ENCODE measurements at regions not wholly inside any gene's neighbourhood (a gene's known extent, or its start where the extent isn't known, plus 50 kb on each side); places are given as distances from the start of the nearest gene placed in this dataset.
A peak's percentile ranks its signal among the peaks of the same experiment; 100 is the strongest.

GRCh38 chr7:115883629-115884028 lies 146.9 kb downstream of the TFEC start:
- no peak for DNase-seq (ENCODE audit: low spot score)

- no peak for DNase-seq (ENCODE audit: low spot score)
Observed at GRCh38 chr7:115881476-115881875, 149.1 kb downstream of the TFEC start.

GRCh38 chr7:115879171-115879570 lies 151.4 kb downstream of the TFEC start:
- DNase-seq (ENCODE audit: low spot score) = no peak

DNA sequence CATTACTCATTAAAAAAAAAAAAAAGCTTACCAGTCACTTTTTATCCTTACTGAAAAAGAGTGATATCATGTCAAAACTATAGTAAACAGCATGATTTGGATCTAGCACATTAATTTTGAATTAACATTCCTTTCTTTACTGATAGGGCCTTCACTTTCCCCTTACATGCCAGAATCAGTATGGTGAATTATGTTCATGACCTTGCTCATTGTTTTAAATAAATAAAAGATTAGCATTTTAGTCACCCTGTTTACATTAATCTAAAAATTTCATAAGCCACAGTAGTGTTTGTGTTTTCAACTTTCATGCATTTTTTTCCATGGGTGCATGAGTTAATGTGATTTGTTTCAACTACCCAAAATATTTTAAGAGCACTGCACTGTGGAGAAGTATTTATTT lies 160.8 kb downstream of the TFEC start:
- DNase-seq (ENCODE audit: low spot score) = no peak

DNA sequence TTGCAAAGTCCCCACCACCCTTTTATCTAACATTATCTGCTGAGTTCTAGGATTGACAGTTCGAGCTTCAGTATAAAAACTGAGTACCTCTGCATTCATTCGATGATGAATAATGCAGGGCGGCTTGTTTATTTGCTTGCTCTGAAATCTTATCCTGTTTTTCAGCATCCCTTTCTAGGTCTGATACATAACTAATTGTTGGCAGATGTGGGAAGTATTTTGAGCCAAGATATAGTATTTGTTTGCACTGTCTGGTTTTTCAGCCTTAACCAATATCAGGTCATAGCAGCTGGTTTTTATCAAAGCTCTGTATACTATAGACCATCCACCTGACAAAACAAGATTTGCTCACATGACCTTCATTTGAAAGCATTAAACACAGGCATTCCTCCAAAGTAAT lies 161.4 kb downstream of the TFEC start:
- no peak for DNase-seq (ENCODE audit: low spot score)

GRCh38 chr7:115868369-115868768 lies 162.2 kb downstream of the TFEC start:
- no peak for DNase-seq (ENCODE audit: low spot score)

DNA sequence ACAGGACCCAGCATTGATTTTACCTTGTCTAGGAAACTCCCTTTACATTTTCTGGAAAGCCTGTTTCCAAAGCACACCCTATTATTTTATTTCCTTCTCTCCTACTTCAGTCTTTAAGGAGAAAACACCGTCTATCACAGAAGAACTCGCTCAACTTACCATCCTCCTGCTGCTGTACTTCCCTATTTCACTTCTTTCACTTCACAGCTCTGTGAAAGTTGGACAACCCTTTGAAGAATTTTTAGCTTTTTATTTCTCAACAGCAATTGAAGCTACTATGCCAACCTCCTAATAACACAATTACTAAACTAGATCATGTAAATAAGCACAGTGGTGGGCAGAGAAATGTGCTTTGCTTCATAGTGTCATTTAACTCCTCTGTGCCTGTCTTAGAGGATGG lies 166.5 kb downstream of the TFEC start:
- no peak for DNase-seq (ENCODE audit: low spot score)

GRCh38 chr7:115851291-115851690 lies 179.3 kb downstream of the TFEC start:
- peak; percentile 28 for DNase-seq (ENCODE audit: low spot score)

DNA sequence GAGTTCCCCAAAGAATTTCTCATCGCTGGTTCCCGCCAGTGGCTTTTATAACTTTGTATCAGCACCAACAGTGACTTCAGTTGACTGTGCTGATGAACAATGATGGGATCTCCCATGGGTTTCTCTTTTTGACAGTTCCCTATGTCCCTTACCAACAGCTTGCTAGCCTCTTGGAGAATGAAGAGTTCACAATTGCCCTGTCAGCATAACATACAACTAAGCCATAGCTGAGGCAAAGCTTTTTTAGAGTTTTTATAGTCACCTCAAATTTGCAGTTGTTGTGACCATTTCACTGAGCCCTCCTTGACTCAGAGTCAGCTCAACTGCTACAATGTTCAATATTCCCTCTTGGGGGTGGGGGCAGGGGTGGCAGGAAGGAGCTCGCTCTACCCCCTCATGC lies 179.8 kb downstream of the TFEC start:
- DNase-seq (ENCODE audit: low spot score) = no peak

- DNase-seq (ENCODE audit: low spot score) = no peak
Observed at GRCh38 chr7:115844857-115845256, 185.7 kb downstream of the TFEC start.

DNA sequence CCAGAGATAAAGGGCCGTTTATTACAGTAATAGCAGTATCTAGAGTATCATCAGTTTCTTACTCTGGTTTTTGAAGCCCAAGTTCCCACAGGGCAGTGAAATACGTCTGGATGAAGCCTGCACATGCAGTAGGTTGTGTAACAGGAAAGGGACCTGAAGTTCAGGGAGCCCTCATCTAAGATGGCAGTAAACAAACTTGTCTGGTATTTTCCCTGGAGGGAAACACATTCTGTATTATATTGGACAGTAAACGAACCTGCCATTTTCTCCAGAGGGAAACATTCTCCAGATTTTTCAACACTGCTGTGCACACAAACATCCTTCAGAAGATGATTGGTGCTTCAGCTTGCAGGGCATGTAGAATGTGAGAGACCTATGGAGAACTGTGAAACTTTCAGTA lies 189.9 kb downstream of the TFEC start:
- DNase-seq (ENCODE audit: low spot score) = no peak

DNA sequence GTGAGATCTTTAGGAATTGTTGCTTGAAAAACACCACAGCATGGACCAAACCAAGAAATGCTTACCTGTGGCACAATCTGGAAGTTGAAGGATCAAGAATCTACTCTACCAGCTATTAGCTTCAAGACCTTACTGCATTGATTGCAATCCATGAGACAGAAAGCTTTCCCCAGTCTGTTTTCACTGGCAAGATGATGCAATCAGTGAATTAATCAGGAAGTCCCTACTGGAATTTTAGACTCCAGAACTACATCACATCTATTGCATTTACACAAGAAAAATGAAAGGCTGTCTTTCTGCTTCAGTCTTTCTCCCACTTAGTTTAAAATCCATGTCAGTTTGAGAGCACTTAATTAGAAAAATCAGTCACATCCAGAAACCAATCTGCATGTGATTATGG lies 191.7 kb downstream of the TFEC start:
- peak; percentile 24 for DNase-seq (ENCODE audit: low spot score)

DNA sequence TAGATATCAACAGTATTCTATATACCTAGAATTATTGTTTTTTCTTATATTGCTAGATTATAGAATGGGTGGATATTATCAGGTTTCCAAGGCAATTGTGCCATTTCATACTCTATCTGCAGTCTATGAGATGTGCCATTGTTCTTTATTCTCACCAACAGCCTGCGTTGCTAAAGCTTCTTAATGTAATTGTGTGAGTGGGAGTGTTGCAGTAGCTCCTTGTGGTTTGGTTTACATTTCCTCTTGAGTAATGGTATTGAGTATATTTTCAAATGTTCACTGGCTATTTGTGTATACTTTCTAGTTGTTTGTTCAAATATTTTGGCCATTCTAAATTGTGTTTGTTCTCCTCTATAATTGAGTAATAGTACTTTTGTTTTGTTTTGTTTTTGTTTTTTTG lies 199.2 kb downstream of the TFEC start:
- no peak for DNase-seq (ENCODE audit: low spot score)

GRCh38 chr7:115827305-115828045 lies 203.1 kb downstream of the TFEC start:
- no peak for DNase-seq (ENCODE audit: low spot score)

GRCh38 chr7:115825456-115826115 lies 205.0 kb downstream of the TFEC start:
- no peak for DNase-seq (ENCODE audit: low spot score)

DNA sequence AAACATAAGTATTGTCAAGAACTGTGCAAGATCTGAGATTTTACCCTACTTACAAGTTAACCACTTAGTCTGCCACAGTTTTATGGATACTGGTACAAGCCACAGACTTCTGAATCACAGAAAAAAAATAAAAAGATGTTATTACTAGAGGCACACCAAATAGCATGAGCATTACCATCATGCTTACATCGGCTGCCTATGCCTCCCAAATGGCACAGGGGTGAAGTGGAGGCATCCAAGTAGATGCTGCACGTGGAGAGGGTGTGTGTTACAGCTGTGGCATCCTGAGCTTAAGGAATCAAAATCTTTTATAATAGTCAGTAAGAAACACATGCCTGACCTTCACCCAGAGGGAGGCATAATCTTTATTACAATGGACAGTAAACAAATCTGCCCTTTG lies 207.8 kb downstream of the TFEC start:
- DNase-seq (ENCODE audit: low spot score) = no peak

DNA sequence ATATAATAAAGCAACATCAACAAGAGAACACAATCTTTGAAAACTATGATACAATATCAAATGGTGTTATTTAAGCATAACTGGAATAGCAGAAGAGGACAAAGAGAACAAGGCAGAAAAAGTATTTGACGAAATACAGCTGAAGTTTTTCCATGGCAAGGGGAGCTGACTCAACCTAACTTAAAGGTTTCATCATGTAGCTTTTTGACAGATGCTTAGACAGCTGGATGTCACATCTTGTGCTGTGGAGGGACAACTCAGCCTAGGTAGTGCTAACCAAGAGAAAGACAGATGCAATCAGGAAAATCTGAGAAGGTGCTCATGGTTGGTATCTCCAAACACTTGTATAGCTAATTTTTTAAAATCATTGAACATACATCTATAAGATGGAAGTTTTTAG lies 208.2 kb downstream of the TFEC start:
- DNase-seq (ENCODE audit: low spot score) = no peak

DNA sequence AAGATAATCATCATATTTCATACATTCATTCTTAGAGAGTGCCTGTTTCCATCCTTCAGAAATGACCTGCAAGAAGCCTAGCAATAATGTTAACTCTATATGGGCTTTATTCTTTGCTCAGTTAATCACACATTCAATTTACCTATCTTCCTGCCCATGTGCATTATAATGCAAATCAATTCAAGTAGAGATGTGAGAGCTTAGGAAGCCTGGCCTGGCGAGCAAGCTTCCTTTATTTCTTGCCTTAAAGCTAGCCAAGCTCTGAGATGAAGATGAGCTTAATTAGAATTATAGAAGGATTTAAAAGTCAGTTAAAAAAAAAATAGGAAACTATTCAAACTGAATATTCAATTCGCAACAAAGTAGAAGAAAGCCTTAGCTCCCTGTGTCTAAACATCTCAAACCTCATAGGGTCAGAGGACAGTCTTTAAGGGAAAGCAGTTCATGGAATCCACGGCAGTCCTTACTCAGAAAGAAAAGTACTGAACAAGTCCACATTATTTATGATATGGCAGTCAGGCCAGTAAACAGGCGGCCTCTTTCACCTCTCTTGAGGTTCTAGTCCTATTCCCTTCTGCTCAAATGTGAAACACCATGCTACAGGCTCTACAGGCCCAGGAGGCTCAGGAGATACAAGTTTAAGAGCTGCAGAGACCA lies 214.1 kb downstream of the TFEC start:
- no peak for DNase-seq (ENCODE audit: low spot score)

- no peak for DNase-seq (ENCODE audit: low spot score)
Observed at GRCh38 chr7:115812794-115813193, 217.8 kb downstream of the TFEC start.

- DNase-seq (ENCODE audit: low spot score) = no peak
Observed at GRCh38 chr7:115805458-115805857, 225.1 kb downstream of the TFEC start.

DNA sequence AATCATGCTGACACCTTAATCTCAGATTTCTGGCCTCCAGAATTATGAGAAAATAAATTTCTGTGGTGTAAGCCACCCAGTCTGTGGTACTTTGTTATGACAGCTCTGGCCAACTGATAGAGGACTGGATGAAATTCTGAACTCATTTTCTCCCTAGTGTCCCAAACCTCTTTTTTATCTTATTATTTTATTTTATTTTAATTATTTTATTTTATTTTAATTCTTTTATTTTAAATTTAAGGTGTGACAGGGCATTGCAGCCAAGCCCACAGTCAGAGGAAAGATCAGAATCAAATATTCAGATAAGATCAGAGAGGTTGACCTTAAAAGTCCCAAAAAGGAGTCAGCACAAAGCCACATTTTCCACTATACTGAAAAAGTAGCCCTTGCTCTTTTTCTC lies 228.1 kb downstream of the TFEC start:
- DNase-seq (ENCODE audit: low spot score) = no peak

- DNase-seq (ENCODE audit: low spot score) = no peak
Observed at GRCh38 chr7:115799430-115799829, 231.1 kb downstream of the TFEC start.

DNA sequence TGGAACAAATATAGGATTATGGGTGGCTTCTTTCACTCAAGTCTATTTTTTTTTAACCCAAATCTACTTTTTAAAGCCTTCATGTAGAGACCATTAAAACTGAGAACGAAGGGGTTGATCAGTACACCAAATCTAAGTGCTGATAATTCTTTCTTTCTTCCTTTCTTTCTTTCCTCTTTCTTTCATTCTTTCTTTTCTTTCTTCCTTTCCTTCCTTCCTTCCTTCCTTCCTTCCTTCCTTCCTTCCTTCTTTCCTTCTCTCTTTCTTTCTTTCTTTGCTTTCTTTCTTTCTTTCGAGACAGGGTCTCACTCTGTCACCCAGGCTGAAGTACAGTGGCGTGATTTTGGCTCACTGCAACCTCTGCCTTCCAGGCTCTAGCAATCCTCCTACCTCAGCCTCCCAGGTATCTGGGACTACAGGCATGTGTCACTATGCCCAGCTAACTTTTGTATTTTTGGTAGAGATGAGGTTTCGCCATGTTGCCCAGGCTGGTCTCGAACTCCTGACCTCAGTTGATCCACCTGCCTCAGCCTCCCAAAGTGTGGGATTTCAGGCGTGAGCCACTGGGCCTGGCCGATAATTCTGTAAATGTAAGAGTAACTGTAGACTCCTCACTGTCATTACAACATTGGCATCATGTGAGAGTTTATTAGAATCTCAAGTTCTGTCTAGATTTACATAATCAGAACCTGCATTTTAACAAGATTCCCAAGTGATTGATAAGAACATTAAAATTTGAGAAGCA lies 236.4 kb downstream of the TFEC start:
- DNase-seq (ENCODE audit: low spot score) = no peak
